ENCODE measurements at regions not wholly inside any gene's neighbourhood (a gene's known extent, or its start where the extent isn't known, plus 50 kb on each side); places are given as distances from the start of the nearest gene placed in this dataset.
"Not testable (repeated sequence)": the region's sequence is repeated elsewhere in the genome, so short reads cannot be mapped to it uniquely, and the experiment has no call there.

GRCh38 chr2:34822616-34823015, 1223.5 kb upstream of the FAM98A start:
- DNase-seq (ENCODE audit: low read depth): no peak

GRCh38 chr2:34815052-34815741, 1216.1 kb upstream of the FAM98A start:
- DNase-seq (ENCODE audit: low read depth): no peak

GRCh38 chr2:34810456-34810855, 1211.4 kb upstream of the FAM98A start:
- DNase-seq (ENCODE audit: low read depth): no peak

- no peak for DNase-seq (ENCODE audit: low read depth)
These were observed 1209.3 kb upstream of the FAM98A start for GRCh38 chr2:34808426-34808825.

- no peak for DNase-seq (ENCODE audit: low read depth)
These were observed 1207.8 kb upstream of the FAM98A start for GRCh38 chr2:34806891-34807290.

GRCh38 chr2:34806396-34806795, 1207.3 kb upstream of the FAM98A start:
- no peak for DNase-seq (ENCODE audit: low read depth)

GRCh38 chr2:34799556-34799955, 1200.5 kb upstream of the FAM98A start:
- no peak for DNase-seq (ENCODE audit: low read depth)

- not testable (repeated sequence) for DNase-seq (ENCODE audit: low read depth)
These were observed 1196.5 kb upstream of the FAM98A start for GRCh38 chr2:34795586-34795985.

- DNase-seq (ENCODE audit: low read depth): no peak
These were observed 1190.1 kb upstream of the FAM98A start for GRCh38 chr2:34789169-34789568.

GRCh38 chr2:34787341-34787740, 1188.2 kb upstream of the FAM98A start:
- DNase-seq (ENCODE audit: low read depth): no peak

- no peak for DNase-seq (ENCODE audit: low read depth)
These were observed 1186.2 kb upstream of the FAM98A start for GRCh38 chr2:34785206-34785785.

GRCh38 chr2:34784701-34785100, 1185.6 kb upstream of the FAM98A start:
- DNase-seq (ENCODE audit: low read depth): no peak

GRCh38 chr2:34750742-34751141, 1151.6 kb upstream of the FAM98A start:
- not testable (repeated sequence) for DNase-seq (ENCODE audit: low read depth)

- DNase-seq (ENCODE audit: low read depth): no peak
These were observed 1148.5 kb upstream of the FAM98A start for GRCh38 chr2:34747643-34748042.

GRCh38 chr2:34738691-34739090, 1139.6 kb upstream of the FAM98A start:
- DNase-seq (ENCODE audit: low read depth): no peak

- DNase-seq (ENCODE audit: low read depth): no peak
These were observed 1138.0 kb upstream of the FAM98A start for GRCh38 chr2:34737146-34737545.

GRCh38 chr2:34736482-34736881, 1137.4 kb upstream of the FAM98A start:
- no peak for DNase-seq (ENCODE audit: low read depth)

GRCh38 chr2:34734662-34735061, 1135.6 kb upstream of the FAM98A start:
- no peak for DNase-seq (ENCODE audit: low read depth)

GRCh38 chr2:34734042-34734441, 1134.9 kb upstream of the FAM98A start:
- DNase-seq (ENCODE audit: low read depth): no peak

GRCh38 chr2:34731292-34731691, 1132.2 kb upstream of the FAM98A start:
- no peak for DNase-seq (ENCODE audit: low read depth)

GRCh38 chr2:34729845-34730244, 1130.7 kb upstream of the FAM98A start:
- no peak for DNase-seq (ENCODE audit: low read depth)

GRCh38 chr2:34724107-34724506, 1125.0 kb upstream of the FAM98A start:
- DNase-seq (ENCODE audit: low read depth): no peak

GRCh38 chr2:34723683-34724082, 1124.6 kb upstream of the FAM98A start:
- DNase-seq (ENCODE audit: low read depth): no peak

- no peak for DNase-seq (ENCODE audit: low read depth)
These were observed 1120.1 kb upstream of the FAM98A start for GRCh38 chr2:34719206-34719605.
